HEK293 (cell line): ENCODE measurements at regions not wholly inside any gene's neighbourhood (a gene's known extent, or its start where the extent isn't known, plus 50 kb on each side); places are given as distances from the start of the nearest gene placed in this dataset.
"Not testable (repeated sequence)": the region's sequence is repeated elsewhere in the genome, so short reads cannot be mapped to it uniquely, and the experiment has no call there.

Experiments used
- CTCF ChIP-seq: fragments of 450-650 bp; formaldehyde crosslinking; IDR thresholded peaks from 2 replicates; pipeline ENCODE4 v1.5.1; 2016; ENCODE audit warnings: missing biosample characterization, missing genetic modification characterization
- EGR2 ChIP-seq: fragments of 450-650 bp; formaldehyde crosslinking; IDR thresholded peaks from 2 replicates; pipeline ENCODE4 v1.5.1; 2016; ENCODE audit warnings: low read depth, missing biosample characterization, missing genetic modification characterization
- ELK4 ChIP-seq: IDR thresholded peaks from 2 replicates; pipeline ENCODE4 v1.6.1; 2011; ENCODE audit warnings: mild to moderate bottlenecking, low read depth, low read length, borderline replicate concordance
- MYNN ChIP-seq: fragments of 450-650 bp; formaldehyde crosslinking; IDR thresholded peaks from 2 replicates; pipeline ENCODE4 v1.5.1; 2016; ENCODE audit warnings: missing biosample characterization, missing genetic modification characterization, borderline replicate concordance
- PATZ1 ChIP-seq: fragments of 450-650 bp; formaldehyde crosslinking; IDR thresholded peaks from 2 replicates; pipeline ENCODE4 v1.5.1; 2016; ENCODE audit warnings: missing biosample characterization, missing genetic modification characterization
- REST ChIP-seq: fragments of 450-650 bp; formaldehyde crosslinking; IDR thresholded peaks from 2 replicates; pipeline ENCODE4 v1.5.1; 2016; ENCODE audit warnings: missing biosample characterization, missing genetic modification characterization
- SALL2 ChIP-seq: fragments of 450-650 bp; formaldehyde crosslinking; IDR thresholded peaks from 2 replicates; pipeline ENCODE4 v1.5.0; 2017; ENCODE audit warnings: missing biosample characterization, mild to moderate bottlenecking, missing genetic modification characterization, borderline replicate concordance
- ZBTB7A ChIP-seq: fragments of 450-650 bp; formaldehyde crosslinking; IDR thresholded peaks from 2 replicates; pipeline ENCODE4 v1.5.1; 2016; ENCODE audit warnings: low read depth, missing biosample characterization, missing genetic modification characterization
- ZNF133 ChIP-seq: fragments of 450-650 bp; formaldehyde crosslinking; IDR thresholded peaks from 2 replicates; pipeline ENCODE4 v1.5.1; 2016; ENCODE audit warnings: missing biosample characterization, missing genetic modification characterization
- ZNF24 ChIP-seq: fragments of 450-650 bp; formaldehyde crosslinking; IDR thresholded peaks from 2 replicates; pipeline ENCODE4 v1.5.1; 2016; ENCODE audit warnings: missing biosample characterization, missing genetic modification characterization
- ZNF530 ChIP-seq: fragments of 450-650 bp; formaldehyde crosslinking; IDR thresholded peaks from 2 replicates; pipeline ENCODE4 v1.5.1; 2016; ENCODE audit warnings: low read depth, missing biosample characterization, missing genetic modification characterization
- ZNF621 ChIP-seq: fragments of 450-650 bp; formaldehyde crosslinking; IDR thresholded peaks from 2 replicates; pipeline ENCODE4 v1.5.1; 2017; ENCODE audit warnings: missing biosample characterization, missing genetic modification characterization
- ZNF785 ChIP-seq: fragments of 450-650 bp; formaldehyde crosslinking; IDR thresholded peaks from 2 replicates; pipeline ENCODE4 v1.5.1; 2016; ENCODE audit warnings: missing biosample characterization, missing genetic modification characterization
- ZSCAN4 ChIP-seq: fragments of 450-650 bp; formaldehyde crosslinking; IDR thresholded peaks from 2 replicates; pipeline ENCODE4 v1.5.1; 2017; ENCODE audit warnings: missing biosample characterization, missing genetic modification characterization

GRCh38 chr7:66481229-66481628 is 147.5 kb upstream of the KCTD7 start:
- not testable (repeated sequence) for TF ChIP-seq ZSCAN4 (tag by site-specific recombination); ZNF24 (tag by site-specific recombination); CTCF (tag by site-specific recombination); MYNN (tag by site-specific recombination); REST (tag by site-specific recombination); ZNF785 (tag by site-specific recombination); ELK4; SALL2 (tag by site-specific recombination); ZNF133 (tag by site-specific recombination); EGR2 (tag by site-specific recombination); PATZ1 (tag by site-specific recombination); ZNF530 (tag by site-specific recombination); ZBTB7A (tag by site-specific recombination); ZNF621
